ENCODE measurements at regions not wholly inside any gene's neighbourhood (a gene's known extent, or its start where the extent isn't known, plus 50 kb on each side); places are given as distances from the start of the nearest gene placed in this dataset.

GRCh38 chr7:96936621-96937020 lies 68.7 kb upstream of the DLX6 start:
- ATAC-seq (ENCODE audit: poor library complexity) (no peak), DNase-seq (no peak)
- H3K27ac Mint-ChIP-seq = no peak overlapping the region
- no peak for TF ChIP-seq CTCF (IDR thresholded peaks at IDR 0.05)
- H3K27ac ChIP-seq (ENCODE audit: low read depth in 1 of 2, low read length in 2 of 2) = no peak overlapping the region
- ChIA-PET POLR2A (no interaction called here), CTCF (interaction anchor here (0.9 kb wide), 1 partner anchor 13 kb away, joined by 3 read pairs; no protein-coding TSS in a partner anchor)
- no peak overlapping the region for H3K4me3 Mint-ChIP-seq
- H3K27me3 ChIP-seq (ENCODE audit: control insufficient read depth in 1 of 2, insufficient read depth in 2 of 2, low read length in 2 of 2) = no peaks in the 10 kb centered on the region
- H3K9me3 Mint-ChIP-seq = no peaks in the 10 kb centered on the region
- H3K9me3 ChIP-seq (ENCODE audit: control insufficient read depth in 1 of 2, insufficient read depth in 1 of 2, low read length in 2 of 2) = no peaks in the 10 kb centered on the region
- peaks cover 17% of the 10 kb centered on the region for H3K27me3 Mint-ChIP-seq
- no peaks in the 10 kb centered on the region for H3K4me1 Mint-ChIP-seq (ENCODE audit: low read depth)
- H3K4me1 ChIP-seq (ENCODE audit: insufficient read depth, low read length) = no peaks in the 10 kb centered on the region
- intact Hi-C loops (cut with DNase I, micrococcal nuclease) = no loop called here
- no peaks in the 10 kb centered on the region for H3K36me3 ChIP-seq (ENCODE audit: insufficient read depth, low read length)
- no peak overlapping the region for H3K4me3 ChIP-seq (ENCODE audit: low read length)
- H3K36me3 Mint-ChIP-seq (ENCODE audit: low read depth) = no peaks in the 10 kb centered on the region

- Mint-ChIP-seq H3K27ac (no peak overlapping the region), H3K36me3 (ENCODE audit: low read depth) (no peaks in the 10 kb centered on the region), H3K4me1 (ENCODE audit: low read depth) (no peaks in the 10 kb centered on the region), H3K27me3 (peaks cover 15% of the 10 kb centered on the region), H3K4me3 (no peak overlapping the region), H3K9me3 (no peaks in the 10 kb centered on the region)
- H3K27me3 ChIP-seq (ENCODE audit: control insufficient read depth in 1 of 2, insufficient read depth in 2 of 2, low read length in 2 of 2) = no peaks in the 10 kb centered on the region
- no peaks in the 10 kb centered on the region for H3K36me3 ChIP-seq (ENCODE audit: insufficient read depth, low read length)
- ATAC-seq (ENCODE audit: poor library complexity) = no peak
- no peak overlapping the region for H3K27ac ChIP-seq (ENCODE audit: low read depth in 1 of 2, low read length in 2 of 2)
- ChIA-PET CTCF (no interaction called here), POLR2A (no interaction called here)
- no peaks in the 10 kb centered on the region for H3K9me3 ChIP-seq (ENCODE audit: control insufficient read depth in 1 of 2, insufficient read depth in 1 of 2, low read length in 2 of 2)
- no peak for DNase-seq
- intact Hi-C loops (cut with DNase I, micrococcal nuclease) = no loop called here
- no peak for TF ChIP-seq CTCF (IDR thresholded peaks at IDR 0.05)
- H3K4me3 ChIP-seq (ENCODE audit: low read length) = no peak overlapping the region
- no peaks in the 10 kb centered on the region for H3K4me1 ChIP-seq (ENCODE audit: insufficient read depth, low read length)
These were observed 63.2 kb upstream of the DLX6 start for GRCh38 chr7:96942112-96942511.

- no peak overlapping the region for H3K4me3 ChIP-seq (ENCODE audit: low read length)
- no peaks in the 10 kb centered on the region for H3K4me1 Mint-ChIP-seq (ENCODE audit: low read depth)
- DNase-seq (no peak), ATAC-seq (ENCODE audit: poor library complexity) (no peak)
- peaks cover 0 to 7% of the 10 kb centered on the region in 2 experiments for H3K27me3 ChIP-seq (ENCODE audit: control insufficient read depth in 1 of 2, insufficient read depth in 2 of 2, low read length in 2 of 2)
- H3K4me1 ChIP-seq (ENCODE audit: insufficient read depth, low read length) = no peaks in the 10 kb centered on the region
- CTCF ChIA-PET = no interaction called here
- H3K27me3 Mint-ChIP-seq = peaks cover 43% of the 10 kb centered on the region
- H3K36me3 Mint-ChIP-seq (ENCODE audit: low read depth) = no peaks in the 10 kb centered on the region
- no peaks in the 10 kb centered on the region for H3K9me3 Mint-ChIP-seq
- no peak overlapping the region for H3K27ac Mint-ChIP-seq
- H3K36me3 ChIP-seq (ENCODE audit: insufficient read depth, low read length) = no peaks in the 10 kb centered on the region
- no peak overlapping the region for H3K27ac ChIP-seq (ENCODE audit: low read depth in 1 of 2, low read length in 2 of 2)
- POLR2A ChIA-PET = no interaction called here
- intact Hi-C loops (cut with DNase I, micrococcal nuclease) = no loop called here
- H3K4me3 Mint-ChIP-seq = no peak overlapping the region
- no peaks in the 10 kb centered on the region for H3K9me3 ChIP-seq (ENCODE audit: control insufficient read depth in 1 of 2, insufficient read depth in 1 of 2, low read length in 2 of 2)
- TF ChIP-seq CTCF (IDR thresholded peaks at IDR 0.05) = no peak
These were observed 55.6 kb upstream of the DLX6 start for GRCh38 chr7:96949766-96950165.
